WTC11 (cell line): ENCODE measurements at regions not wholly inside any gene's neighbourhood (a gene's known extent, or its start where the extent isn't known, plus 50 kb on each side); places are given as distances from the start of the nearest gene placed in this dataset.

Experiments
- ATAC-seq: fragments of 200-7000 bp; cut with Tn5 transposase; 2 replicates; pipeline ENCODE4 v1.10.0; 2021; ENCODE audit warnings: mild to moderate bottlenecking, moderate library complexity
- CTCF ChIA-PET: fragments of 300-600 bp; sonication (Branson Sonifier 250); formaldehyde crosslinking; loops from one replicate; lab custom pipeline; 2021; ENCODE audit warnings: antibody characterized with exemption; lab: Charles Lee
- POLR2A ChIA-PET: fragments of 350-600 bp; sonication (Branson Sonifier 250); formaldehyde crosslinking; loops from one replicate; lab custom pipeline; 2021; ENCODE audit warnings: antibody characterized with exemption; lab: Charles Lee
- DNase-seq: peaks from one replicate; pipeline ENCODE4 v3.0.0; 2021; ENCODE audit warnings: low spot score
- H3K27ac Mint-ChIP-seq: 2 replicates; pipeline ENCODE4 v1.8.0; 2021; ENCODE audit warnings: mixed read lengths
- H3K27me3 Mint-ChIP-seq: 2 replicates; pipeline ENCODE4 v1.8.0; 2021; ENCODE audit warnings: low read depth, mild to moderate bottlenecking, moderate library complexity, mixed read lengths
- H3K36me3 Mint-ChIP-seq: 2 replicates; pipeline ENCODE4 v1.8.0; 2021; ENCODE audit warnings: mixed read lengths
- H3K4me1 Mint-ChIP-seq: 2 replicates; pipeline ENCODE4 v1.8.0; 2022; ENCODE audit warnings: mixed read lengths
- H3K4me3 Mint-ChIP-seq: 2 replicates; pipeline ENCODE4 v1.8.0; 2021; ENCODE audit warnings: mild to moderate bottlenecking, moderate library complexity, mixed read lengths
- H3K9me3 Mint-ChIP-seq: 2 replicates; pipeline ENCODE4 v1.8.0; 2021; ENCODE audit warnings: mixed read lengths
- ATF3 ChIP-seq: sonication (generic); formaldehyde crosslinking; conservative IDR thresholded peaks from 2 replicates; pipeline ENCODE4 v1.8.1; 2022; ENCODE audit warnings: mild to moderate bottlenecking, missing genetic modification reagents
- ATF6 ChIP-seq: sonication (generic); formaldehyde crosslinking; IDR thresholded peaks from 2 replicates; pipeline ENCODE4 v1.8.1; 2023; ENCODE audit warnings: mild to moderate bottlenecking, missing genetic modification reagents
- CREB1 ChIP-seq: sonication (generic); formaldehyde crosslinking; IDR thresholded peaks from 2 replicates; pipeline ENCODE4 v1.8.0; 2023; ENCODE audit warnings: mild to moderate bottlenecking, missing genetic modification reagents
- ELF4 ChIP-seq: sonication (generic); formaldehyde crosslinking; IDR thresholded peaks from 2 replicates; pipeline ENCODE4 v1.8.1; 2022; ENCODE audit warnings: low read depth, mild to moderate bottlenecking, moderate library complexity, missing genetic modification reagents
- EMX1 ChIP-seq: fragments of 250-450 bp; sonication (Bioruptor Pico); IDR thresholded peaks from 2 replicates; pipeline ENCODE4 v1.8.0; 2021; ENCODE audit warnings: mild to moderate bottlenecking
- FOXJ3 ChIP-seq: sonication (generic); formaldehyde crosslinking; IDR thresholded peaks from 2 replicates; pipeline ENCODE4 v1.9.0; 2021; ENCODE audit warnings: missing genetic modification reagents, mild to moderate bottlenecking, borderline replicate concordance
- JUN ChIP-seq: sonication (generic); formaldehyde crosslinking; IDR thresholded peaks from 2 replicates; pipeline ENCODE4 v1.8.0; 2023; ENCODE audit warnings: mild to moderate bottlenecking, missing genetic modification reagents
- MXD4 ChIP-seq: fragments of 250-450 bp; sonication (Bioruptor Pico); IDR thresholded peaks from 2 replicates; pipeline ENCODE4 v1.8.0; 2021; ENCODE audit warnings: mild to moderate bottlenecking, moderate library complexity, borderline replicate concordance
- NFE2L1 ChIP-seq: sonication (generic); formaldehyde crosslinking; IDR thresholded peaks from 2 replicates; pipeline ENCODE4 v1.8.1; 2023; ENCODE audit warnings: missing genetic modification reagents
- NR1H2 ChIP-seq: sonication (generic); formaldehyde crosslinking; IDR thresholded peaks from 2 replicates; pipeline ENCODE4 v1.9.0; 2021; ENCODE audit warnings: mild to moderate bottlenecking, moderate library complexity, missing genetic modification reagents
- OVOL2 ChIP-seq: fragments of 250-450 bp; sonication (Bioruptor Pico); IDR thresholded peaks from 2 replicates; pipeline ENCODE4 v1.9.0; 2021; ENCODE audit warnings: mild to moderate bottlenecking, borderline replicate concordance
- PRRX2 ChIP-seq: fragments of 250-450 bp; sonication (Bioruptor Pico); IDR thresholded peaks from 2 replicates; pipeline ENCODE4 v1.8.0; 2021; ENCODE audit warnings: mild to moderate bottlenecking
- RORB ChIP-seq: fragments of 250-450 bp; sonication (Bioruptor Pico); IDR thresholded peaks from 2 replicates; pipeline ENCODE4 v1.9.0; 2021; ENCODE audit warnings: mild to moderate bottlenecking
- TCF7 ChIP-seq: sonication (generic); formaldehyde crosslinking; IDR thresholded peaks from 2 replicates; pipeline ENCODE4 v1.8.0; 2022; ENCODE audit warnings: mild to moderate bottlenecking, low read depth, missing genetic modification reagents, moderate library complexity
- TP53 ChIP-seq: sonication (generic); formaldehyde crosslinking; IDR thresholded peaks from 2 replicates; pipeline ENCODE4 v1.8.1; 2023; ENCODE audit warnings: mild to moderate bottlenecking, missing genetic modification reagents
- ZNF121 ChIP-seq: sonication (generic); formaldehyde crosslinking; IDR thresholded peaks from 2 replicates; pipeline ENCODE4 v1.8.0; 2023; ENCODE audit warnings: missing genetic modification reagents
- ZNF138 ChIP-seq: sonication (generic); formaldehyde crosslinking; conservative IDR thresholded peaks from 2 replicates; pipeline ENCODE4 v1.8.1; 2022; ENCODE audit warnings: mild to moderate bottlenecking, moderate library complexity, missing genetic modification reagents
- ZNF232 ChIP-seq: sonication (generic); formaldehyde crosslinking; IDR thresholded peaks from 2 replicates; pipeline ENCODE4 v1.8.0; 2022; ENCODE audit warnings: mild to moderate bottlenecking, missing genetic modification reagents
- ZSCAN18 ChIP-seq: fragments of 250-450 bp; sonication (Bioruptor Pico); IDR thresholded peaks from 2 replicates; pipeline ENCODE4 v2.1.2; 2022; ENCODE audit warnings: mild to moderate bottlenecking, moderate library complexity
- TF ChIP-seq, protein P1 (sequence below): sonication (generic); formaldehyde crosslinking; IDR thresholded peaks from 2 replicates; pipeline ENCODE4 v1.8.1; 2022; ENCODE audit warnings: mild to moderate bottlenecking, moderate library complexity, missing genetic modification reagents
- TF ChIP-seq, protein P2 (sequence below): fragments of 200-600 bp; IDR thresholded peaks from 2 replicates; pipeline ENCODE4 v1.8.0; 2022; ENCODE audit warnings: antibody characterized with exemption
- TF ChIP-seq, protein P3 (sequence below): fragments of 250-450 bp; sonication (Bioruptor Pico); IDR thresholded peaks from 2 replicates; pipeline ENCODE4 v1.9.0; 2021; ENCODE audit warnings: mild to moderate bottlenecking
- TF ChIP-seq, protein P4 (sequence below): sonication (generic); formaldehyde crosslinking; IDR thresholded peaks from 2 replicates; pipeline ENCODE4 v1.8.1; 2023; ENCODE audit warnings: mild to moderate bottlenecking, moderate library complexity, missing genetic modification reagents

- TF ChIP-seq, protein P1, sequence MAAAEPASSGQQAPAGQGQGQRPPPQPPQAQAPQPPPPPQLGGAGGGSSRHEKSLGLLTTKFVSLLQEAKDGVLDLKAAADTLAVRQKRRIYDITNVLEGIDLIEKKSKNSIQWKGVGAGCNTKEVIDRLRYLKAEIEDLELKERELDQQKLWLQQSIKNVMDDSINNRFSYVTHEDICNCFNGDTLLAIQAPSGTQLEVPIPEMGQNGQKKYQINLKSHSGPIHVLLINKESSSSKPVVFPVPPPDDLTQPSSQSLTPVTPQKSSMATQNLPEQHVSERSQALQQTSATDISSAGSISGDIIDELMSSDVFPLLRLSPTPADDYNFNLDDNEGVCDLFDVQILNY (CRISPR knock-in tag): no peak
- TF ChIP-seq TP53 (CRISPR knock-in tag): no peak
- TF ChIP-seq NFE2L1 (CRISPR knock-in tag): no peak
- TF ChIP-seq NR1H2 (CRISPR knock-in tag): no peak
- no peak for TF ChIP-seq MXD4 (CRISPR knock-in tag)
- no peak for TF ChIP-seq ELF4 (CRISPR knock-in tag)
- no peak for TF ChIP-seq ZNF232 (CRISPR knock-in tag)
- TF ChIP-seq PRRX2 (CRISPR knock-in tag): no peak
- TF ChIP-seq ZSCAN18 (CRISPR knock-in tag): no peak
- TF ChIP-seq ATF3 (CRISPR knock-in tag): no peak
- TF ChIP-seq, protein P2, sequence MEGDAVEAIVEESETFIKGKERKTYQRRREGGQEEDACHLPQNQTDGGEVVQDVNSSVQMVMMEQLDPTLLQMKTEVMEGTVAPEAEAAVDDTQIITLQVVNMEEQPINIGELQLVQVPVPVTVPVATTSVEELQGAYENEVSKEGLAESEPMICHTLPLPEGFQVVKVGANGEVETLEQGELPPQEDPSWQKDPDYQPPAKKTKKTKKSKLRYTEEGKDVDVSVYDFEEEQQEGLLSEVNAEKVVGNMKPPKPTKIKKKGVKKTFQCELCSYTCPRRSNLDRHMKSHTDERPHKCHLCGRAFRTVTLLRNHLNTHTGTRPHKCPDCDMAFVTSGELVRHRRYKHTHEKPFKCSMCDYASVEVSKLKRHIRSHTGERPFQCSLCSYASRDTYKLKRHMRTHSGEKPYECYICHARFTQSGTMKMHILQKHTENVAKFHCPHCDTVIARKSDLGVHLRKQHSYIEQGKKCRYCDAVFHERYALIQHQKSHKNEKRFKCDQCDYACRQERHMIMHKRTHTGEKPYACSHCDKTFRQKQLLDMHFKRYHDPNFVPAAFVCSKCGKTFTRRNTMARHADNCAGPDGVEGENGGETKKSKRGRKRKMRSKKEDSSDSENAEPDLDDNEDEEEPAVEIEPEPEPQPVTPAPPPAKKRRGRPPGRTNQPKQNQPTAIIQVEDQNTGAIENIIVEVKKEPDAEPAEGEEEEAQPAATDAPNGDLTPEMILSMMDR: no peak
- no peak for TF ChIP-seq ZNF138
Measured at GRCh38 chr19:30102666-30103065, 160.6 kb downstream of the URI1 start (continued).

DNA sequence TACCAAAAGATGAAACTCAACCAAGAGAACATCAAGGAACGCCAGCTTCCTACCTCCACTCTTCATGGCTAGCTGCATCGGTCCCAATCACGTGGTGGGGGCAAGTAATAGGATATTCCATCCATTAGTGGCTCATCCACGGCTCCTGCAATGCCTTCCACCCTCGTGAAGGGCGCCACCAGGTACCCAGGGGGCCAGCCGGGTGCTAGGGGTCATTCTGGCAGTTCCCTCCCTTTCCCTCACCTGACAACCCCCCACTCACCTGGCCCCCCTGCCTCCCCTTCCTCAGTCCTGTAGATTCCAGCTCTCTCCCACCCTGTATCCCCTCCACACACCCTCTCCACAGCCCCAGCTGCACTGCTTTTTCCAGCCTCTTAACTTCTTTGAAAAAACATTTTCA lies 161.9 kb downstream of the URI1 start:
- Mint-ChIP-seq H3K4me3 (no peak overlapping the region), H3K36me3 (peaks cover 6% of the 10 kb centered on the region; the same call in 1 of the 2 replicates), H3K27ac (no peak overlapping the region), H3K9me3 (peaks cover 22% of the 10 kb centered on the region), H3K27me3 (no peaks in the 10 kb centered on the region)
- TF ChIP-seq EMX1 (CRISPR knock-in tag): no peak
- TF ChIP-seq ATF3 (CRISPR knock-in tag): no peak
- TF ChIP-seq, all 79 proteins: peak for 0
- ATAC-seq (no peak), DNase-seq (no peak)
- H3K4me1 Mint-ChIP-seq: no peaks in the 10 kb centered on the region
- CTCF ChIA-PET: interaction anchor here (0.6 to 0.9 kb wide), 4 partner anchors 10 to 339 kb away, joined by 3 to 4 read pairs (median 3); no protein-coding TSS in a partner anchor
- POLR2A ChIA-PET: no interaction called here

DNA sequence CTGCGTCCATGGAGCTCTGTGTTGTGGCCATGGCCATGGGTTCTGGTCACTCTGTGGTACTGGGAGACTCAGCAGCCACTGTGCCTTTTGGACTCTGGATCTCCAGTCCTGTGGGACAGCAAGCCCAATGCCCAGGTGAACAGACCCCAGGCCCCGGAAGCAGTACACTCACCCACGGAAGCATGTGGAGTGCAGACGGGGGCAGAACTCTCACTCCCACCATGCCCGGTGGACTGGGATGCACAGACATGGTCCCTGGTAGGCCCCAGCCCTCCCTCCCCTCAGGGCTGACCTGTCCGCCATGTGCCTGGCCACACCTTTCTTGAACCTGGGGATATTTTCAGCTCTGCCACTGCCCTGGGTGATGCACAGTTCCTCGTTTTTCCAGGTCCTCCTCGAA lies 163.3 kb downstream of the URI1 start:
- no peaks in the 10 kb centered on the region for H3K4me1 Mint-ChIP-seq
- no peak for ATAC-seq
- peaks cover 6% of the 10 kb centered on the region; the same call in 1 of the 2 replicates for H3K36me3 Mint-ChIP-seq
- H3K4me3 Mint-ChIP-seq: no peak overlapping the region
- TF ChIP-seq ZNF138 (no peak), TCF7 (CRISPR knock-in tag) (no peak), ZNF121 (CRISPR knock-in tag) (no peak), CREB1 (no peak), ATF6 (CRISPR knock-in tag) (no peak), MXD4 (CRISPR knock-in tag) (no peak), FOXJ3 (CRISPR knock-in tag) (no peak), RORB (CRISPR knock-in tag) (no peak), JUN (no peak), OVOL2 (CRISPR knock-in tag) (no peak)
- TF ChIP-seq, protein P3, sequence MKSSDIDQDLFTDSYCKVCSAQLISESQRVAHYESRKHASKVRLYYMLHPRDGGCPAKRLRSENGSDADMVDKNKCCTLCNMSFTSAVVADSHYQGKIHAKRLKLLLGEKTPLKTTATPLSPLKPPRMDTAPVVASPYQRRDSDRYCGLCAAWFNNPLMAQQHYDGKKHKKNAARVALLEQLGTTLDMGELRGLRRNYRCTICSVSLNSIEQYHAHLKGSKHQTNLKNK: no peak
- TF ChIP-seq, protein P4, sequence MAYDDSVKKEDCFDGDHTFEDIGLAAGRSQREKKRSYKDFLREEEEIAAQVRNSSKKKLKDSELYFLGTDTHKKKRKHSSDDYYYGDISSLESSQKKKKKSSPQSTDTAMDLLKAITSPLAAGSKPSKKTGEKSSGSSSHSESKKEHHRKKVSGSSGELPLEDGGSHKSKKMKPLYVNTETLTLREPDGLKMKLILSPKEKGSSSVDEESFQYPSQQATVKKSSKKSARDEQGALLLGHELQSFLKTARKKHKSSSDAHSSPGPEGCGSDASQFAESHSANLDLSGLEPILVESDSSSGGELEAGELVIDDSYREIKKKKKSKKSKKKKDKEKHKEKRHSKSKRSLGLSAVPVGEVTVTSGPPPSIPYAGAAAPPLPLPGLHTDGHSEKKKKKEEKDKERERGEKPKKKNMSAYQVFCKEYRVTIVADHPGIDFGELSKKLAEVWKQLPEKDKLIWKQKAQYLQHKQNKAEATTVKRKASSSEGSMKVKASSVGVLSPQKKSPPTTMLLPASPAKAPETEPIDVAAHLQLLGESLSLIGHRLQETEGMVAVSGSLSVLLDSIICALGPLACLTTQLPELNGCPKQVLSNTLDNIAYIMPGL: no peak
- DNase-seq: no peak
- no peaks in the 10 kb centered on the region for H3K27me3 Mint-ChIP-seq
- ChIA-PET CTCF (no interaction called here), POLR2A (no interaction called here)
- H3K9me3 Mint-ChIP-seq: peaks cover 17% of the 10 kb centered on the region
- no peak overlapping the region for H3K27ac Mint-ChIP-seq
